Lung (tissue), 11 donors: ENCODE measurements at regions not wholly inside any gene's neighbourhood (a gene's known extent, or its start where the extent isn't known, plus 50 kb on each side); places are given as distances from the start of the nearest gene placed in this dataset.

ENCODE experiments used
- ATAC-seq: fragments of 200-7000 bp; cut with Tn5 transposase; one replicate; pipeline ENCODE4 v1.9.1; 2020; ENCODE audit warnings: moderate number of reproducible peaks; ENCODE audit not compliant: insufficient read depth, low FRiP score
- DNase-seq, 3 donors: peaks; one replicate each; pipeline ENCODE4 v3.0.0-alpha.2; 2013 to 2017
- H3K27ac ChIP-seq, 2 donors: one replicate each; pipeline ENCODE4 v1.5.1; 2013; ENCODE audit warnings: mild to moderate bottlenecking in 2 of 2, moderate library complexity in 2 of 2, control low read depth in 1 of 2, inconsistent platforms in 1 of 2, low read depth in 1 of 2, low read length in 1 of 2
- H3K27me3 ChIP-seq, 3 donors: one replicate each; pipeline ENCODE4 v1.5.1; 2013; ENCODE audit warnings: low read length in 2 of 3; ENCODE audit not compliant: control insufficient read depth in 3 of 3, insufficient read depth in 3 of 3
- H3K36me3 ChIP-seq, 4 donors: one replicate each; pipeline ENCODE4 v1.5.1; 2013; ENCODE audit warnings: low read length in 4 of 4, mild to moderate bottlenecking in 1 of 4, moderate library complexity in 1 of 4; ENCODE audit not compliant: control insufficient read depth in 4 of 4, insufficient read depth in 4 of 4
- H3K4me1 ChIP-seq, 5 donors: one replicate each; pipeline ENCODE4 v1.5.1; 2013; ENCODE audit warnings: low read length in 5 of 5, mild to moderate bottlenecking in 2 of 5, moderate library complexity in 1 of 5; ENCODE audit not compliant: control insufficient read depth in 5 of 5, insufficient read depth in 5 of 5
- H3K4me3 ChIP-seq: one replicate; pipeline ENCODE4 v1.5.1; 2013; ENCODE audit warnings: mild to moderate bottlenecking, control low read depth, moderate library complexity
- H3K9ac ChIP-seq, 2 donors: one replicate each; pipeline ENCODE4 v1.5.1; 2013; ENCODE audit warnings: low read length in 2 of 2, control low read depth in 1 of 2; ENCODE audit not compliant: insufficient read depth in 1 of 2
- H3K9me3 ChIP-seq, 4 donors: one replicate each; pipeline ENCODE4 v1.5.1; 2013; ENCODE audit warnings: low read length in 3 of 4, mild to moderate bottlenecking in 1 of 4, moderate library complexity in 1 of 4; ENCODE audit not compliant: control insufficient read depth in 4 of 4, insufficient read depth in 3 of 4
- WGBS, 2 donors: extraction: QIAGEN DNeasy Blood & Tissue Kit; methylation state at CpG; one replicate each; pipeline ENCODE4 v1.1.7; 2013; 5-methylcytosine and 5-hydroxymethylcytosine counted together
- TF ChIP-seq, protein P1 (sequence below): IDR thresholded peaks from 2 replicates; pipeline ENCODE4 v1.5.1; 2012; ENCODE audit warnings: mild to moderate bottlenecking; ENCODE audit errors: control extremely low read depth, extremely low read depth
- donor health status: control.
- donor health status: control.
- donor health status: Bipolar disorder and iron deficiency.
- donor health status: healthy.
- donor health status: DM: yes; HTN: yes; CAD: no.

GRCh38 chr21:33155422-33155821 lies 74.3 kb upstream of the IFNAR2 start:
- DNase-seq (no peak), ATAC-seq (no peak)
- Histone ChIP-seq H3K4me1 (no peaks in the 10 kb centered on the region), H3K9me3 (peaks cover 0 to 11% (median 0%) of the 10 kb centered on the region in 4 donors), H3K4me3 (no peak overlapping the region), H3K27ac (no peak overlapping the region), H3K36me3 (no peaks in the 10 kb centered on the region), H3K9ac (no peak overlapping the region), H3K27me3 (peaks cover 0 to 15% (median 0%) of the 10 kb centered on the region in 3 donors)
- TF ChIP-seq, protein P1, sequence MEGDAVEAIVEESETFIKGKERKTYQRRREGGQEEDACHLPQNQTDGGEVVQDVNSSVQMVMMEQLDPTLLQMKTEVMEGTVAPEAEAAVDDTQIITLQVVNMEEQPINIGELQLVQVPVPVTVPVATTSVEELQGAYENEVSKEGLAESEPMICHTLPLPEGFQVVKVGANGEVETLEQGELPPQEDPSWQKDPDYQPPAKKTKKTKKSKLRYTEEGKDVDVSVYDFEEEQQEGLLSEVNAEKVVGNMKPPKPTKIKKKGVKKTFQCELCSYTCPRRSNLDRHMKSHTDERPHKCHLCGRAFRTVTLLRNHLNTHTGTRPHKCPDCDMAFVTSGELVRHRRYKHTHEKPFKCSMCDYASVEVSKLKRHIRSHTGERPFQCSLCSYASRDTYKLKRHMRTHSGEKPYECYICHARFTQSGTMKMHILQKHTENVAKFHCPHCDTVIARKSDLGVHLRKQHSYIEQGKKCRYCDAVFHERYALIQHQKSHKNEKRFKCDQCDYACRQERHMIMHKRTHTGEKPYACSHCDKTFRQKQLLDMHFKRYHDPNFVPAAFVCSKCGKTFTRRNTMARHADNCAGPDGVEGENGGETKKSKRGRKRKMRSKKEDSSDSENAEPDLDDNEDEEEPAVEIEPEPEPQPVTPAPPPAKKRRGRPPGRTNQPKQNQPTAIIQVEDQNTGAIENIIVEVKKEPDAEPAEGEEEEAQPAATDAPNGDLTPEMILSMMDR, result no peak
- 43 to 61% methylated on average over 6 of the region's 6 CpGs for WGBS, 2 donors

- ATAC-seq, result no peak
- no peak overlapping the region for H3K27ac ChIP-seq
- no peak overlapping the region for H3K9ac ChIP-seq
- H3K27me3 ChIP-seq, result peaks cover 0 to 4% (median 0%) of the 10 kb centered on the region in 3 donors
- no peaks in the 10 kb centered on the region for H3K36me3 ChIP-seq
- TF ChIP-seq, protein P1, result no peak
- H3K9me3 ChIP-seq, result peaks cover 0 to 11% (median 0%) of the 10 kb centered on the region in 4 donors
- peak; percentile 19 to 39 (median 26) for DNase-seq
- H3K4me1 ChIP-seq, result no peaks in the 10 kb centered on the region
- 7 to 20% methylated on average over 3 of the region's 3 CpGs for WGBS, 2 donors
- H3K4me3 ChIP-seq, result no peak overlapping the region
These were observed 72.4 kb upstream of the IFNAR2 start for GRCh38 chr21:33157303-33157702.

GRCh38 chr21:33158654-33159053 lies 71.1 kb upstream of the IFNAR2 start:
- no peak for ATAC-seq
- Histone ChIP-seq H3K27me3 (no peaks in the 10 kb centered on the region), H3K4me1 (no peaks in the 10 kb centered on the region), H3K9me3 (peaks cover 0 to 11% (median 0%) of the 10 kb centered on the region in 4 donors), H3K9ac (no peak overlapping the region), H3K36me3 (no peaks in the 10 kb centered on the region), H3K27ac (no peak overlapping the region), H3K4me3 (no peak overlapping the region)
- TF ChIP-seq, protein P1, result no peak
- DNase-seq, result no peak
- 74 to 80% methylated on average over 1 of the region's 1 CpG for WGBS, 2 donors

DNA sequence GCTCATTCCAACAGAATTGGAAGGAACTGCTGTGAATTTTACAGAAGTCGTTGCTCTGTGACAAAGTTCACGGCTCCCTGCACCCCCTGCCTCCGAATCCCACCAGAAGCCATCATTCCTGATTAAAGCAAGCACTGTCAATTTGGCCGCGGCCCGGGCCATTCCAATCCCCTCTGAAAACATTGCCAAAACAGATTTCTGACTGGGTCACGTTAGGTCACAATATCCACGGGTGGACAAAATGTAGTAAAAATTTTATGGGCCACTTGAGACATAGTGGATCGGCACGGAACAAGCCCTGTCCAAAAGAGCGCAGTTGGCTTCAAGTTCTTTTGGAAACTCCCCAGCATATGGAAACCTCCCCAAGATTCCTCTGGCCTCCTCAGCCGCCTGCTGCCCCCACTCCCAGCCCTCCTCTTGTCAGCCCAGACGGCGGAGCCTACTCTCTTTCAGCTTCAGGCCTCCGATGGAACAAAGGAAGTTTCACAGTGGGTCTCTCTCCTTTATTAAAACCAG lies 67.2 kb upstream of the IFNAR2 start:
- WGBS, 2 donors, result 59 to 64% methylated on average over 15 of the region's 15 CpGs
- no peak for ATAC-seq

More for the DNA sequence above, 67.2 kb upstream of the IFNAR2 start:
- H3K27ac ChIP-seq, result no peak overlapping the region
- no peaks in the 10 kb centered on the region for H3K4me1 ChIP-seq
- no peak for DNase-seq
- H3K9me3 ChIP-seq, result peaks cover 0 to 12% (median 0%) of the 10 kb centered on the region in 4 donors
- H3K4me3 ChIP-seq, result no peak overlapping the region
- H3K27me3 ChIP-seq, result no peaks in the 10 kb centered on the region
- no peaks in the 10 kb centered on the region for H3K36me3 ChIP-seq
- TF ChIP-seq, protein P1, result no peak
- no peak overlapping the region for H3K9ac ChIP-seq
